Gastroesophageal sphincter (tissue), 3 donors: ENCODE measurements at regions not wholly inside any gene's neighbourhood (a gene's known extent, or its start where the extent isn't known, plus 50 kb on each side); places are given as distances from the start of the nearest gene placed in this dataset.

Experiments
- CTCF ChIP-seq, 4 experiments: fragments of 200-600 bp in 2 of 4; fragments of 450-650 bp in 2 of 4; sonication (generic) in 1 of 4; IDR thresholded peaks; one replicate each; pipeline ENCODE4 v1.5.1; 2017 to 2019; ENCODE audit warnings: antibody characterized with exemption in 4 of 4, mild to moderate bottlenecking in 2 of 4, moderate library complexity in 2 of 4
- POLR2A ChIP-seq, 2 donors: fragments of 450-650 bp; IDR thresholded peaks; one replicate each; pipeline ENCODE4 v1.6.1; 2017; ENCODE audit warnings: antibody characterized with exemption in 2 of 2, mild to moderate bottlenecking in 2 of 2, moderate library complexity in 1 of 2
- POLR2AphosphoS5 ChIP-seq: sonication (generic); formaldehyde crosslinking; IDR thresholded peaks from one replicate; pipeline ENCODE4 v1.6.1; 2017; ENCODE audit warnings: antibody characterized with exemption

GRCh38 chr4:135840781-135841180 is 1639.2 kb upstream of the PABPC4L start:
- TF ChIP-seq POLR2A (IDR thresholded peaks at IDR 0.05) (no peak), CTCF (IDR thresholded peaks at IDR 0.05) (no peak), POLR2AphosphoS5 (no peak)
